Loucy (cell line): ENCODE measurements at regions not wholly inside any gene's neighbourhood (a gene's known extent, or its start where the extent isn't known, plus 50 kb on each side); places are given as distances from the start of the nearest gene placed in this dataset.

Experiments
- H2AFZ ChIP-seq: fragments of 200-600 bp; sonication (generic); 2 replicates; pipeline ENCODE4 v1.6.0; 2016; ENCODE audit warnings: antibody characterized with exemption, mild to moderate bottlenecking, low read length, moderate library complexity
- H3F3A ChIP-seq: fragments of 200-600 bp; 2 replicates; pipeline ENCODE4 v1.6.0; 2016; ENCODE audit warnings: antibody characterized with exemption, low read depth, mild to moderate bottlenecking
- H3K27me3 ChIP-seq: fragments of 200-600 bp; sonication (generic); 2 replicates; pipeline ENCODE4 v1.6.1; 2014; ENCODE audit warnings: low read length, mild to moderate bottlenecking; ENCODE audit not compliant: insufficient read depth, poor library complexity, severe bottlenecking
- H3K36me3 ChIP-seq: fragments of 200-600 bp; sonication (generic); 2 replicates; pipeline ENCODE4 v1.6.1; 2016; ENCODE audit warnings: low read length; ENCODE audit not compliant: insufficient read depth
- H3K4me1 ChIP-seq: fragments of 200-600 bp; sonication (generic); 2 replicates; pipeline ENCODE4 v1.5.1; 2014; ENCODE audit warnings: low read length, mild to moderate bottlenecking; ENCODE audit not compliant: insufficient read depth, poor library complexity, severe bottlenecking
- H3K4me2 ChIP-seq: fragments of 200-600 bp; sonication (generic); 2 replicates; pipeline ENCODE4 v1.6.0; 2014; ENCODE audit warnings: antibody characterized with exemption, low read length, low read depth, mild to moderate bottlenecking; ENCODE audit not compliant: poor library complexity, severe bottlenecking
- H3K4me3 ChIP-seq: fragments of 200-600 bp; sonication (generic); 2 replicates; pipeline ENCODE4 v1.5.1; 2014; ENCODE audit warnings: low read length, mild to moderate bottlenecking, mixed read lengths; ENCODE audit not compliant: poor library complexity, severe bottlenecking
- H3K79me2 ChIP-seq: fragments of 200-600 bp; sonication (generic); 2 replicates; pipeline ENCODE4 v1.6.1; 2014; ENCODE audit warnings: low read length; ENCODE audit not compliant: insufficient read depth
- H3K9ac ChIP-seq: fragments of 200-600 bp; sonication (generic); 2 replicates; pipeline ENCODE4 v1.6.0; 2014; ENCODE audit warnings: mild to moderate bottlenecking, low read depth, low read length, moderate library complexity; ENCODE audit not compliant: poor library complexity, severe bottlenecking
- H3K9me2 ChIP-seq: fragments of 200-600 bp; sonication (generic); replicated peaks from 2 replicates; pipeline ENCODE4 v1.6.1; 2016; ENCODE audit warnings: low read depth, low read length, mixed read lengths
- H3K9me3 ChIP-seq: fragments of 200-600 bp; sonication (generic); 2 replicates; pipeline ENCODE4 v1.6.1; 2014; ENCODE audit warnings: mild to moderate bottlenecking, antibody characterized with exemption, low read length, low read depth; ENCODE audit not compliant: insufficient read depth
- H4K20me1 ChIP-seq: fragments of 200-600 bp; sonication (generic); 2 replicates; pipeline ENCODE4 v1.6.0; 2014; ENCODE audit warnings: antibody characterized with exemption, low read length, mild to moderate bottlenecking; ENCODE audit not compliant: insufficient read depth, poor library complexity, severe bottlenecking
- EZH2phosphoT487 ChIP-seq: fragments of 200-600 bp; IDR thresholded peaks from 2 replicates; pipeline ENCODE4 v1.6.1; 2018; ENCODE audit warnings: antibody characterized with exemption, mild to moderate bottlenecking, moderate library complexity, borderline replicate concordance
- TF ChIP-seq, protein P1 (sequence below): fragments of 200-600 bp; sonication (generic); conservative IDR thresholded peaks from 2 replicates; pipeline ENCODE4 v1.5.1; 2014; ENCODE audit warnings: mild to moderate bottlenecking, antibody characterized with exemption, low read length

DNA sequence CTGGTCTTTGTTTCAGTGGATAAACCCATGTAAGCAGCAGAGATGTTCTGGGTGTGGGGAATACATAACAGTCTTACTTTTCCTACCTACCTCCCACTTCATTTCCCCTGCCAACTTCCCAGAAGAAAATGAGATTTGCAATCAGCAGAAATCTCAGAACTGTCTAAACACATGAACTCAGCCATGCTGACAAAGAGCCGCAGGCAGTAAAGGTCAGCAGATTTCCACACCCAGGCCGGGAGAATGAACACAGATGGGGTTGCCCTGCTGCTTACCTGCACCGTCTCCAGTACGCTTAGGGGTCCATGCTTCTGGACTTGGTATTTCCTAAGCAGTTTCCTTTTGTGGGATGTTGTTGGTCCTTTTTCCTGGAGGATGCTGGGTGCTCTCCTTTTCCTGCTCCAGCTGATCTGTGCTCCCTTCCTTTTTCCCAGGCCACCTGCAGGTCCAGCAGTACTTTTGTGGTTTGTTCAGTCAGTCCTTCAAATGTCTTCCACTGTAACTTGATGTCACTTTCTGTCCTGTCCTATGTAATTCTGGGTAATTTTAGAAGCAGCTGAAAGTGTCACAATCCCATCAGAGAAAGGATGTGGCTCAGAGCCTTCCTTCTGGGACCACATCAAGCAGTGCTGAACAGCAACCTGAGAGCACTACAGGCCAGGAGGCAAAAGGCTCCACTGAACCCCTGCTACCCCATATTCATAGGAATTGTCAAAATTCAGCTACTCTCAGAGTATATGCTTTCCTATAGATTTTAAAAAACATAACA lies 129.0 kb downstream of the CEP57L1 start:
- Histone ChIP-seq H3K4me2 (no peak overlapping the region), H3K9me3 (no peaks in the 10 kb centered on the region), H4K20me1 (no peaks in the 10 kb centered on the region), H3K79me2 (no peaks in the 10 kb centered on the region), H3K36me3 (no peaks in the 10 kb centered on the region), H3K4me3 (no peak overlapping the region), H2AFZ (no peak overlapping the region), H3K4me1 (peaks cover 8% of the 10 kb centered on the region), H3K9me2 (no peaks in the 10 kb centered on the region), H3K9ac (no peak overlapping the region), H3F3A (no peaks in the 10 kb centered on the region), H3K27me3 (no peaks in the 10 kb centered on the region)
- TF ChIP-seq, protein P1, sequence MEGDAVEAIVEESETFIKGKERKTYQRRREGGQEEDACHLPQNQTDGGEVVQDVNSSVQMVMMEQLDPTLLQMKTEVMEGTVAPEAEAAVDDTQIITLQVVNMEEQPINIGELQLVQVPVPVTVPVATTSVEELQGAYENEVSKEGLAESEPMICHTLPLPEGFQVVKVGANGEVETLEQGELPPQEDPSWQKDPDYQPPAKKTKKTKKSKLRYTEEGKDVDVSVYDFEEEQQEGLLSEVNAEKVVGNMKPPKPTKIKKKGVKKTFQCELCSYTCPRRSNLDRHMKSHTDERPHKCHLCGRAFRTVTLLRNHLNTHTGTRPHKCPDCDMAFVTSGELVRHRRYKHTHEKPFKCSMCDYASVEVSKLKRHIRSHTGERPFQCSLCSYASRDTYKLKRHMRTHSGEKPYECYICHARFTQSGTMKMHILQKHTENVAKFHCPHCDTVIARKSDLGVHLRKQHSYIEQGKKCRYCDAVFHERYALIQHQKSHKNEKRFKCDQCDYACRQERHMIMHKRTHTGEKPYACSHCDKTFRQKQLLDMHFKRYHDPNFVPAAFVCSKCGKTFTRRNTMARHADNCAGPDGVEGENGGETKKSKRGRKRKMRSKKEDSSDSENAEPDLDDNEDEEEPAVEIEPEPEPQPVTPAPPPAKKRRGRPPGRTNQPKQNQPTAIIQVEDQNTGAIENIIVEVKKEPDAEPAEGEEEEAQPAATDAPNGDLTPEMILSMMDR = no peak
- TF ChIP-seq EZH2phosphoT487 = no peak

DNA sequence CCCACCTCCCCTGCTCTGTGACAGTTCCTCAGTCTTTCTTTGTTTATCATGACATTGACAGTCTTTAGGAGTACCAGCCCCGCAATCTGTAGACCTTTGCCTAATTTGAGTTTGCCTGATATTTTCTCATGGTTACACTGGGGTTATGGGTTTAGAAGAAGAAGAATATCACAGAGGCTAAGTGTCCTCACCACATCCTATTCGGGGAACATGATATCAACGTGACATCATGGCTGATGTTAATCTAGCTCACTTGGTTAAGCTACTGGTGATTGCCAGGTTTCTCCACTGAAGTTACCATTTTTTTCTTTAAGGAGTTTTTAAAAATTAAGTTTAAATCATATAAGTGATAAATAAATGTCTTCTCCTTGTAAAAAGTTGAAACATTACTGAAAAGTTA lies 127.5 kb downstream of the CEP57L1 start:
- Histone ChIP-seq H3K9me2 (no peaks in the 10 kb centered on the region), H4K20me1 (no peaks in the 10 kb centered on the region), H3K36me3 (no peaks in the 10 kb centered on the region), H2AFZ (no peak overlapping the region), H3K4me1 (peaks cover 8% of the 10 kb centered on the region), H3K9me3 (no peaks in the 10 kb centered on the region), H3K9ac (no peak overlapping the region), H3K4me3 (no peak overlapping the region), H3F3A (no peaks in the 10 kb centered on the region), H3K27me3 (no peaks in the 10 kb centered on the region), H3K4me2 (no peak overlapping the region), H3K79me2 (no peaks in the 10 kb centered on the region)
- no peak for TF ChIP-seq EZH2phosphoT487
- TF ChIP-seq, protein P1 = no peak

DNA sequence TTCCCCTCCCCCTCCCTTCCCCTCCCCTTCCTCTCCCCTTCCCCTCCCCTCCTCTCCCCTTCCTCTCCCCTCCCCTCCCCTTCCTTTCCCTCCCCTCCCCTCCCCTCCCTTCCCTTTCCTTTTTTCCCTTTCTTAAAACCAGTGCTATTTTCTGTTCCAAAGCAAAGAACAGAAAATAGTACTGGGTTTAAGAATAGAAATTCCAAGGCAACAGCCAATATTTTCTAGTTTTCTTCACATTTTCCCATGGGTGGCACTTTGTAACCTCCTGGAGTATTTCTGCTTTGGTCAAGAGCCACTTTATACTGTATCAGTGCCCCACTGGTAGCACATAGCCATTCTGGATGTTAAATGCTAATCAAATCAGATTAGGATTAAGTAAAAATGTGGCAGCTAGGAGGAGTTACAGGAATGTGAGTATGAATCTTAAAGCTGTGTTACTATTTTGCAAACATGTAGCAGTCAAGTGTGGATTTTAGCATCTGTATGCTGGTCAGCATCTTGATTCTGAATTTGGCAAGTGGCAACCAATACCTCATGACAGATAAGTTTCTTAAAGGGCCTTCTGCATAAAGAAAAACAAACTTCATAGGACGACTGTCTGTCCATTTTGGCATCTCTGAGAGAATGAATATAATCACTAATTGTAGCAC lies 126.4 kb downstream of the CEP57L1 start:
- no peaks in the 10 kb centered on the region for H3K79me2 ChIP-seq
- H3F3A ChIP-seq = no peaks in the 10 kb centered on the region
- H3K4me2 ChIP-seq = no peak overlapping the region
- H4K20me1 ChIP-seq = no peaks in the 10 kb centered on the region
- H3K9me2 ChIP-seq = no peaks in the 10 kb centered on the region
- no peak for TF ChIP-seq EZH2phosphoT487
- TF ChIP-seq, protein P1 = no peak
- H3K9ac ChIP-seq = no peak overlapping the region
- H3K4me1 ChIP-seq = peaks cover 8% of the 10 kb centered on the region
- no peaks in the 10 kb centered on the region for H3K27me3 ChIP-seq
- no peaks in the 10 kb centered on the region for H3K9me3 ChIP-seq
- H3K36me3 ChIP-seq = no peaks in the 10 kb centered on the region
- H2AFZ ChIP-seq = no peak overlapping the region
- H3K4me3 ChIP-seq = no peak overlapping the region
